OCI-LY7 (cell line): ENCODE measurements at regions not wholly inside any gene's neighbourhood (a gene's known extent, or its start where the extent isn't known, plus 50 kb on each side); places are given as distances from the start of the nearest gene placed in this dataset.

ENCODE experiments used
- CTCF ChIP-seq: fragments of 200-600 bp; sonication (generic); conservative IDR thresholded peaks from 2 replicates; pipeline ENCODE4 v1.5.1; 2014; ENCODE audit warnings: mild to moderate bottlenecking, antibody characterized with exemption, low read length, moderate library complexity, mixed read lengths
- EZH2phosphoT487 ChIP-seq: fragments of 200-600 bp; sonication (generic); IDR thresholded peaks from 2 replicates; pipeline ENCODE4 v1.6.1; 2018; ENCODE audit warnings: low read depth, borderline replicate concordance, mild to moderate bottlenecking, mixed run types, antibody characterized with exemption, low read length, moderate library complexity, mixed read lengths

- no peak for TF ChIP-seq CTCF
- TF ChIP-seq EZH2phosphoT487 = no peak
Observed at GRCh38 chr13:67408798-67409197, 178.7 kb upstream of the PCDH9 start.
